ENCODE measurements at regions not wholly inside any gene's neighbourhood (a gene's known extent, or its start where the extent isn't known, plus 50 kb on each side); places are given as distances from the start of the nearest gene placed in this dataset.

DNA sequence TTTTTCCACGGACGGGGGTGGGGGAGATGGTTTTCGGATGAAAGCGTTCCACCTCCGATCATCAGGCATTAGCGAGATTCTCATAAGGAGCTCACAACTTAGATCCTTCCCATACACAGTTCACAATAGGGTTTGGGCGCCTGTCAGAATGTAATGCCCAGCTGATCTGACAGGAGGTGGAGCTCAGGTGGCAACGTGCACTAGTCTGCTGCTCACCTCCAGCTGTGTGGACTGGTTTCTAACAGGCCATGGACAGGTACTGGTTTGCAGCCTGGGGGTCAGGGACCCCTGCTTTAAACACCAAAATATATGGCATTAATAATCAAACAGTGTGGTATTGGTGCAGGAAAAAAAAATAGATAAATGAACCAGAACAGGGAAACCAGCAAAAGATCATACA lies 157.5 kb upstream of the NLRP1 start:
- no peak for TF ChIP-seq CTCF (IDR thresholded peaks at IDR 0.05)
- TF ChIP-seq POLR2A (IDR thresholded peaks at IDR 0.05; ENCODE audit: low read depth): no peak
- TF ChIP-seq POLR2AphosphoS5 (IDR thresholded peaks at IDR 0.05): no peak

All from esophagus muscularis mucosa (tissue), 3 donors.